ENCODE measurements at regions not wholly inside any gene's neighbourhood (a gene's known extent, or its start where the extent isn't known, plus 50 kb on each side); places are given as distances from the start of the nearest gene placed in this dataset.

DNA sequence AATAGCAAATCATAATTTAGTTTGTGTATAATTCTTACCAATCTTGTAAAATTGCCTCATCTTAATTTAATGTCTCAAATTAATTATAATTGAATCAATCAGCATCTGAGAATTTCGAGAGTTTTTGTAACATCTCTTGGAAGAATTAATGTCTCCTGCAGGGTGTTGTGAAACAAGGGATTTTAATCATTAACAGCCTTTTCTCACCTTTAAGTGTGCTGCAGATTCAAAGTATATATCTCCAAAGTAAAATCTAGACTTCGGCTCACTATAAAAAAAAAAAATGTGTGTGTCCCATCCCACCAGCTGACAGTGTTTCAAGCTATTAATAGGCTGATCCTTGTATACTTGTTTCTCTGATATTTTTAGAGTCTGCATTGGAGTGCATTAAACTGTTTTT is 603.1 kb downstream of the ETNK1 start:
- intact Hi-C loops (cut with micrococcal nuclease): no loop called here
- Mint-ChIP-seq H3K9me3 (no peaks in the 10 kb centered on the region), H3K4me3 (no peak overlapping the region), H3K36me3 (ENCODE audit: low read depth) (no peaks in the 10 kb centered on the region), H3K4me1 (ENCODE audit: low read depth) (no peaks in the 10 kb centered on the region), H3K27me3 (no peaks in the 10 kb centered on the region), H3K27ac (no peak overlapping the region)
- no peak for ATAC-seq
- CTCF ChIA-PET: no interaction called here
- no peak for DNase-seq
- TF ChIP-seq, protein P1, sequence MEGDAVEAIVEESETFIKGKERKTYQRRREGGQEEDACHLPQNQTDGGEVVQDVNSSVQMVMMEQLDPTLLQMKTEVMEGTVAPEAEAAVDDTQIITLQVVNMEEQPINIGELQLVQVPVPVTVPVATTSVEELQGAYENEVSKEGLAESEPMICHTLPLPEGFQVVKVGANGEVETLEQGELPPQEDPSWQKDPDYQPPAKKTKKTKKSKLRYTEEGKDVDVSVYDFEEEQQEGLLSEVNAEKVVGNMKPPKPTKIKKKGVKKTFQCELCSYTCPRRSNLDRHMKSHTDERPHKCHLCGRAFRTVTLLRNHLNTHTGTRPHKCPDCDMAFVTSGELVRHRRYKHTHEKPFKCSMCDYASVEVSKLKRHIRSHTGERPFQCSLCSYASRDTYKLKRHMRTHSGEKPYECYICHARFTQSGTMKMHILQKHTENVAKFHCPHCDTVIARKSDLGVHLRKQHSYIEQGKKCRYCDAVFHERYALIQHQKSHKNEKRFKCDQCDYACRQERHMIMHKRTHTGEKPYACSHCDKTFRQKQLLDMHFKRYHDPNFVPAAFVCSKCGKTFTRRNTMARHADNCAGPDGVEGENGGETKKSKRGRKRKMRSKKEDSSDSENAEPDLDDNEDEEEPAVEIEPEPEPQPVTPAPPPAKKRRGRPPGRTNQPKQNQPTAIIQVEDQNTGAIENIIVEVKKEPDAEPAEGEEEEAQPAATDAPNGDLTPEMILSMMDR (IDR thresholded peaks at IDR 0.05): no peak
- POLR2A ChIA-PET: no interaction called here

DNA sequence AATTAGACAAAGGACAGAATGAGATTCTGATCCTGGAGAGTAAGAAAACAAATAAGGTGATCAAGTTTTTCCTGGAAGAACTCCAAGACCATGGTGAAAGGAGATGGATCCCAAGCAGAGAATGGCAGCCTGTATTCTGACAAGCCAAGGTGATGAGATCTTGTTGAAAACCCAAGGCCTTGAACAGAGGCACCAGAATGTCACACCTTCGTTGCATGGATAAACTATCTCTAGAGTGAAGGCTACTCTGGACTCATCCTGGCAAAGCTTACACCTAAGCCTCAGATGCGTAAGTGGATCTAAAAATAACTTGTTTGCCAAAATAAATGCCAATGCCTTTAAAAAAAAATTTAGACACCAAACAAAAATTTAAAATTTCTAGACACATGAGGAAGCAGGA is 605.9 kb downstream of the ETNK1 start:
- no peak for DNase-seq
- POLR2A ChIA-PET: no interaction called here
- Mint-ChIP-seq H3K4me3 (no peak overlapping the region), H3K36me3 (ENCODE audit: low read depth) (no peaks in the 10 kb centered on the region), H3K4me1 (ENCODE audit: low read depth) (no peaks in the 10 kb centered on the region), H3K9me3 (no peaks in the 10 kb centered on the region), H3K27ac (no peak overlapping the region), H3K27me3 (no peaks in the 10 kb centered on the region)
- intact Hi-C loops (cut with micrococcal nuclease): no loop called here
- ATAC-seq: no peak
- CTCF ChIA-PET: no interaction called here
- TF ChIP-seq, protein P1 (IDR thresholded peaks at IDR 0.05): no peak

DNA sequence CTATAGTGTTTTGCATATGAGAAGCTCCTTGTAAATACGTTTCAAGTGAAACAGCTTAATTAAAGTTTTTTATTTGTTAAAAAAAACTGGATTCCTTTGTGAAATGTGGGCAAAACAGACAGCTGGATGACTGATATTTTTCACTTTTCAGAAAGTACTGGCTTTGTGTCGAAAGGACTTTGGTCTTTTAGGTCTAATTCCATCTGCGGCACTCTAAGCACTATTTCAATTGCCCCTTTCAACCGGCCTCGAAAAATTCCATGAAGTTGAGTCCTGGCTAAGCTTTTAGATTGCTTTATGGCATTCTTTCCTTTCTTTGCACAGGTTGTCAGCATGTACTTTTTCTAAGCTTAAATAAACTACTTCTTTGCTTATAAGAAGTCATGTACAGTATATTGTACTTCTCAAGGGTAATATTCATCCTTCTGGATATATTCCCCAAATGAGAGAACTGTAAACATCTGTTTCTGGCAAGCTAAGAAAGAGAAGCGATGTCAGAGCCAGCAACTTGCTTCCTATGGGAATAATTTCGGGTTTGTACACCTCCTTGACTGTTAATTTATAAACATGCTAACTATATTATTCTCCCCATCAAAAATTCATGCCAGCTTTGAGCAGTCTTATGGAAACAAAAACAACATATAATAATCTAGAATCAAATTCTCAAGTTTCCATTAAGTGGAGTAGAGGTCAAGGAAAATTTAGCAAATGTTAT is 611.3 kb downstream of the ETNK1 start:
- Mint-ChIP-seq H3K9me3 (no peaks in the 10 kb centered on the region), H3K36me3 (ENCODE audit: low read depth) (no peaks in the 10 kb centered on the region), H3K4me3 (no peak overlapping the region), H3K27ac (no peak overlapping the region), H3K27me3 (no peaks in the 10 kb centered on the region), H3K4me1 (ENCODE audit: low read depth) (no peaks in the 10 kb centered on the region)
- POLR2A ChIA-PET: no interaction called here
- intact Hi-C loops (cut with micrococcal nuclease): no loop called here
- ATAC-seq: no peak
- DNase-seq: no peak
- TF ChIP-seq, protein P1 (IDR thresholded peaks at IDR 0.05): no peak
- CTCF ChIA-PET: interaction anchor here (0.6 kb wide), 1 partner anchor 1201 kb away, joined by 3 read pairs; no protein-coding TSS in a partner anchor

DNA sequence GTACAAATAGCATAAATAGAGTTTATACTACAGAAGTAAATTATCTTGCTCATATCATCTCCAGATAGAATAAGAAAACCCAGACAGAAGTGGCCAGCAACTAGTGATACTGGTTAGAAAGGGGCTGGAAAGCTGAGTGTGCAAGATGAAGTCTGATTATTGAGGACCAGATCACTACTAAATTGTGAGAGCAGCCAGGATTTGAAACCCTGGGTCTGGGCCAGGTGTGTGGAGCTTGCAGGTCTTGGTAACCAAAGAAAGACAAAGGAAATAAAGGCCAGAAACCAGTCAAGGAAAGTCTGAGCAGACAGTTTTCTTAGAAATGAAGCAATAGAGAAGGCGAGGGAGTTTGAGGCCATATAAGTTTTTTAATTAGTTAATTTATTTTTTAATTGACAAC is 611.8 kb downstream of the ETNK1 start:
- Mint-ChIP-seq H3K4me3 (no peak overlapping the region), H3K9me3 (no peaks in the 10 kb centered on the region), H3K36me3 (ENCODE audit: low read depth) (no peaks in the 10 kb centered on the region), H3K27ac (no peak overlapping the region), H3K27me3 (no peaks in the 10 kb centered on the region), H3K4me1 (ENCODE audit: low read depth) (no peaks in the 10 kb centered on the region)
- DNase-seq: no peak
- TF ChIP-seq, protein P1 (IDR thresholded peaks at IDR 0.05): no peak
- CTCF ChIA-PET: interaction anchor here (0.6 kb wide), 1 partner anchor 1201 kb away, joined by 3 read pairs; no protein-coding TSS in a partner anchor
- intact Hi-C loops (cut with micrococcal nuclease): no loop called here
- POLR2A ChIA-PET: interaction anchor here (1.7 kb wide), 1 partner anchor 34 kb away, joined by 3 read pairs; no protein-coding TSS in a partner anchor
- no peak for ATAC-seq

DNA sequence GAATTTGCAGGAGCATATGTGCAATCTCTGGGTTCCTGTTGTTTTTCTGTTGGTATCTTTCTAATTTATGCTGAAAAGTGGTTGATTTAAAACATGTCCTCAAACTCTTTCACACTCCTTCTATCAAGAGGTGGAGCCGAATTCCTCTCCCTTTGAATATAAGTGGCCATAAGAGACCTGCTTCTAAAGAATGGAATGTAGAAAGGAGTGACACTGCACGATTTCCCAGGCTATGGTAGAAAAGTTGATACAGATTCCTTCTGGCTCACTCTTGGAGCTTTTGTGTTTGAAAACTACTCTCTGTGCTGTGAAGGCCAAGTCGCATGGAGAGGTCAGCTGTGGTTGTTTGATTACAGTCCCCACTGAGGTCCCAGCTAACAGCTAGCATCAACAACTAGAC is 613.2 kb downstream of the ETNK1 start:
- Mint-ChIP-seq H3K4me3 (no peak overlapping the region), H3K27ac (no peak overlapping the region), H3K9me3 (no peaks in the 10 kb centered on the region), H3K4me1 (ENCODE audit: low read depth) (no peaks in the 10 kb centered on the region), H3K27me3 (no peaks in the 10 kb centered on the region), H3K36me3 (ENCODE audit: low read depth) (no peaks in the 10 kb centered on the region)
- ATAC-seq (no peak), DNase-seq (no peak)
- intact Hi-C loops (cut with micrococcal nuclease): no loop called here
- TF ChIP-seq, protein P1 (IDR thresholded peaks at IDR 0.05): no peak
- ChIA-PET POLR2A (interaction anchor here (1.7 kb wide), 1 partner anchor 32 kb away, joined by 3 read pairs; no protein-coding TSS in a partner anchor), CTCF (no interaction called here)
